ENCODE measurements at regions not wholly inside any gene's neighbourhood (a gene's known extent, or its start where the extent isn't known, plus 50 kb on each side); places are given as distances from the start of the nearest gene placed in this dataset.

DNA sequence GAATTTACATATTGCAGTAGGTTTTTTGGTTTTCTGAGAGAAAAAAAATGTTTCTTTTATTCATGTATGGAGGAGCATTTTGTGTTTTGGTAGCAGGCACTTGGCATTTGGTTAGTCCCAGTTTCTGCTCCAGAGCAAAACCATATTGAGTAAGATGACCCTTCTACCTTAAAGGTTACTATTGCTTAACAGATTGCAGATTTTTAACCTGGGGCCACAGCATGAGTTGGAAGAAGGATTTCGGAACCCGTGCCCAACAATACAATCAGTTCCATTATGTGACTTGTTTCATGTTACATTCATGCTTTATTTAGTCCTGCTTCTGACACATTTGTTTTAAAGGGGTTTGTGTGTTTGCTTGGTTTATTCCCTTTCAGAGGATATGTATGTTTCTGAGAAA, 496.3 kb downstream of the TFAP2B start:
- TF ChIP-seq, protein P1, sequence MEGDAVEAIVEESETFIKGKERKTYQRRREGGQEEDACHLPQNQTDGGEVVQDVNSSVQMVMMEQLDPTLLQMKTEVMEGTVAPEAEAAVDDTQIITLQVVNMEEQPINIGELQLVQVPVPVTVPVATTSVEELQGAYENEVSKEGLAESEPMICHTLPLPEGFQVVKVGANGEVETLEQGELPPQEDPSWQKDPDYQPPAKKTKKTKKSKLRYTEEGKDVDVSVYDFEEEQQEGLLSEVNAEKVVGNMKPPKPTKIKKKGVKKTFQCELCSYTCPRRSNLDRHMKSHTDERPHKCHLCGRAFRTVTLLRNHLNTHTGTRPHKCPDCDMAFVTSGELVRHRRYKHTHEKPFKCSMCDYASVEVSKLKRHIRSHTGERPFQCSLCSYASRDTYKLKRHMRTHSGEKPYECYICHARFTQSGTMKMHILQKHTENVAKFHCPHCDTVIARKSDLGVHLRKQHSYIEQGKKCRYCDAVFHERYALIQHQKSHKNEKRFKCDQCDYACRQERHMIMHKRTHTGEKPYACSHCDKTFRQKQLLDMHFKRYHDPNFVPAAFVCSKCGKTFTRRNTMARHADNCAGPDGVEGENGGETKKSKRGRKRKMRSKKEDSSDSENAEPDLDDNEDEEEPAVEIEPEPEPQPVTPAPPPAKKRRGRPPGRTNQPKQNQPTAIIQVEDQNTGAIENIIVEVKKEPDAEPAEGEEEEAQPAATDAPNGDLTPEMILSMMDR (IDR thresholded peaks at IDR 0.05) = no peak

DNA sequence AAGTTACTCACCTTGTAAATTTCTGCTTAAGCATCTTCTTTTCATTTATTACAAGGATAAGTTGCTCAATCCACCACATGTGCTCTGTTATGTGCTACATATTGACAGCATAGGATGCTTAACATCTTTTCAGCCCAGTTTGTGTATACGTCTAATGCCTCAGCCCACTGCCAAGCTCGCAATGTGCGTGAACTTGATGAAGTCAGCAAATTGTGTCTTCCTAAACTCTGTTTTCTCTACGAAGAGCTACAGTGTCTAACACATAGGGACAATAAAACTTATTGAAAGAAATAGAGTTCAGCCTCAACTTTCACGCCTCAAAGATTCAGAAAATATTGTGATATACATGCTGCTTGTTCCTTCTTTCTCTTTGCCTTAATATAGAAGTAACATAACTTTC, 500.0 kb downstream of the TFAP2B start:
- TF ChIP-seq, protein P1 (IDR thresholded peaks at IDR 0.05) = no peak

DNA sequence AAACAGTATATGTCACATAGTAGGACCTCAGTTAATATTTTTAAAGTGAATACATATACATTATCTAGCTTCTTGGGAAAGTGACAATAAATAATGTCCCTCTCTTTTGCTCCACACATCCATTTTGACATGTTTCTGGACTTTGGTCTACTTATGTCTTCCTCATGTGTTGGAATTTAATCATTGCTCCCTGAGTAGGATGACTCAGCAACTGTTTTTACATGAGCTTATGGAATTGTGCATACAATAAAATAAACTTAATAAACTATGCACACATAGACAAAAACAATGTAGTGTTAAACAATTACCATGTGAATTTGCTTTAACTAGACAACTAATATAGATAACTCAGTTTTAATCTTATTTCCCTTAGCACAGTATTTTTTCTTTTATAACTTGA, 503.8 kb downstream of the TFAP2B start:
- TF ChIP-seq, protein P1 (IDR thresholded peaks at IDR 0.05) = no peak

DNA sequence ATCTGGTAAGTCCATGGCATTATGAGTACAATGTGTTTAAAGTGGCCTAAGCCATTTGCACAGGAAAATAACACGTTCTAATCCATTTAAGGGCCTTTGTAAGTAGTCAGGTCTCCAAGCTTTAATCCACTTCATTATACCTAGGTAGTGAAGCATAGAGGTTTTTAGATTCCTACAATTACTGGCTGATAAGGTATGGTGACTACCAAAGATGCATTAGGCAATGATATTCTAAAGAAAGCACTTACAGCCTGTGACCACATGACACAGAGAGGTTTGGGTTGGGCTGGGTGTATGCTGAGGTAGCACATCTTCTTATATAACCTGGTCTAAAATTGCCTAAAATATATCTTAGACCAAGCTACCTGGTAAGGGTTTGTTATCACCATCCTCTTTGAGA, 504.4 kb downstream of the TFAP2B start:
- TF ChIP-seq, protein P1 (IDR thresholded peaks at IDR 0.05) = no peak

DNA sequence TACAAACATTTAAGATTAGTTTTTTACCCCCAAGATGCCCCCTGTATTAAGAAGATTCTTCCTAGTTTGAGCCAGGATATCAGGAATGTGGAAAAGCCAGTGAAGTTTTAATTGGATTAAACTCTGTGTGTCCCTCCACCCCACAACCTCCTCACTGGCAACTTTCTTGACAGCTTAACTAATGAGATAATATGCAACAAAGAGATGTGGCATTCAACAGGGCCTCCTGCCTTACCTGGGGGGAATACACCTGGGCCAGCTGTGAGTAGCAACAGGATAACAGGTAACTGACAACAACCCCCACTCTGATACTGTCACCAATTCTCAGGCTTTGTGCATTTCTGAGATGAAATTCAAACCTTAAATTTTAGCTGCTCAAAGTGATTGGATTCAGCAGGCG, 512.3 kb downstream of the TFAP2B start:
- TF ChIP-seq, protein P1 (IDR thresholded peaks at IDR 0.05) = no peak

DNA sequence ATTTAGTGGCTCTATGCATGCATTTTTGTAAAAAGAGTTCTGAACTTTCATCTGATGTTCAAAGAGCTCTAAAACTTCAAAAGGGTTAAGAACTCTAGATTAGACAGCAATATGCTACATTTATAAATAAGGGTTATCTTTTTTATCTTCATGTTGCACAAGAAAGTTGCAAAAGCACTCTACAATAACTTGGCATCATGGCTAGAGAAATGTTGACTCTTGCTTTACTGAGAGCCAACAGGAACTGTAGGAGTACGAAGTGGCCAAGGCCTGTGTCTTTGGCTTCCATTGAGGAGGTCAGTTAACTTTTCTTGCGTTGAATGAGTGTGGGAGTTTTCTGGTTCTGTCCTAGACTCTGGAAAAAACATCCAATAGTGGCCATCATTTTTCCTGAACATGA, 516.9 kb downstream of the TFAP2B start:
- TF ChIP-seq, protein P1 (IDR thresholded peaks at IDR 0.05) = no peak

DNA sequence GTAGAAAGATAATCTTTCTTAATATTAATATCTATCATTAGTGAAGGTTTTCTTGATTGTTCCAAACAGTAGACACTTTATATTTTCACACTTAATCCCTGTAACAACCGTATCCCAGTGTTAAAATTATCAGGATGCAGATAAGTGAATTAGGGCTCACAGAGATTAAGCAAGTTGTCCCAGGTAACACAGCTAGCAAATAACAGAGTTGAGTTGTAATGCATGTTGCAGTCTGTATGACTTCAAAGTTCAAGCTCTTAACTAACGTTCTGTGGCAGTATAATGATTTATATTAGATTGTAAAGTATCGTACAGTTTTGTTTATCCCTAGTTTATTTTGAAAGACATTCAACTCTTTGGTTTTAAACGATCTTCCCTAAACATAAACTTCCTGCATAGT, 517.5 kb downstream of the TFAP2B start:
- TF ChIP-seq, protein P1 (IDR thresholded peaks at IDR 0.05) = no peak

DNA sequence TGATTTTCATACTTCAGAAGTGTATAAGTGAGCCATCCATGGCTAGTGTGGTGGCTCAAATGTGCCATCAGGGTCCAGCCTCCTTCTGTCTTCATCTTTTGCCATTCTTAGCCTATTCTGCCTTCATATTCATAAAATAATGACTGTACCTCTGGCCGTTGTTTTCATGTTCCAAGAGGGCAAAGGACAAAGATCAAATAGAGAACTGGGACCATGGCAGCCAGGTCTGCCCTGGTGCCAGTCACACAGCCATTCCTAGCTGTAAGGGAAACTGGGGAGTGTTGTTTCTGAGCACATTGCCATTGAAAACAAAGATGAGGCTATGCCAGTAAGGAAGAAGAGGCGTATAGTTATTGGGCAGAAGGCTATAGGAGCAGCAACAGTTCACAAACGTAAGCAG, 518.6 kb downstream of the TFAP2B start:
- TF ChIP-seq, protein P1 (IDR thresholded peaks at IDR 0.05) = no peak

Measured in LNCAP (cell line).